Left renal cortex interstitium (tissue), 4 donors: ENCODE measurements at regions not wholly inside any gene's neighbourhood (a gene's known extent, or its start where the extent isn't known, plus 50 kb on each side); places are given as distances from the start of the nearest gene placed in this dataset.
"Not testable (repeated sequence)": the region's sequence is repeated elsewhere in the genome, so short reads cannot be mapped to it uniquely, and the experiment has no call there.

Experiments used
- DNase-seq, 4 donors: peaks; one replicate each; pipeline ENCODE4 v3.0.0-alpha.2; 2013; ENCODE audit warnings: low read depth in 4 of 4, low spot score in 2 of 4, missing footprints in 1 of 4

DNA sequence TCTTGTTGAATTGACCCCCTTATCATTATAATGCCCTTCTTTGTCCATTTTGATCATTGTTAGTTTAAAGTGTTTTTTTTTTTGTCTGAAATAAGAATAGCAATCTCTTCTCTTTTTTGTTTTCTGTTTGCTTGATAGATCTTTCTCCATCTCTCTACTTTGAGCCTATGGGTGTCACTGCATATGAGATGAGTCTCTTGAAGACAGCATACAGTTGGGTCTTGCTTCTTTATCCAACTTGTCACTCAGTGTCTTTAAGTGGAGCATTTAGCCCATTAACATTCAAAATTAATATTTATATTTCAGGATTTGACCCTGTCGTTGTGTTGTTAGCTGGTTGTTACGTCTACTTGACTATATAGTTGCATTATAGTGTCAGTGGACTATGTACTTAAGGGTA, 135.4 kb downstream of the HMHB1 start:
- no peak for DNase-seq

DNA sequence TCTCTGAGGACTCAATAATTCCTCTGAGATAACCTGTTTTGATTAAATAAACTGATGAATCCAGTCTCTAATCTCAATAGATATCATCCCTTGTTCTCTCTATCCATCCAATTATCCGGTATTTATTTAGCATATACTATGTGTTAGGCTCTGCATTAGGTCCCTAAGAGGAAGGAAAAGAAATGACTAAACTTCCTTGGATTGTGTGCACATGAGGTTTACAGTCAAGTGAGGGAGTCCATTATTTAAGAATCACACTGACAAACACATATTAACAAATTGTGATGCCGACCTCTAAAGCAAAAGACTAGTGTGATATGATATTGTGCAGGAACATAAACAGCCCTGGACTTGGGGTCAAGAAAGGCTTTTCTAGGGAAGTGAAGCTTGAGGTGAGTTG, 140.8 kb downstream of the HMHB1 start:
- DNase-seq = no peak

DNA sequence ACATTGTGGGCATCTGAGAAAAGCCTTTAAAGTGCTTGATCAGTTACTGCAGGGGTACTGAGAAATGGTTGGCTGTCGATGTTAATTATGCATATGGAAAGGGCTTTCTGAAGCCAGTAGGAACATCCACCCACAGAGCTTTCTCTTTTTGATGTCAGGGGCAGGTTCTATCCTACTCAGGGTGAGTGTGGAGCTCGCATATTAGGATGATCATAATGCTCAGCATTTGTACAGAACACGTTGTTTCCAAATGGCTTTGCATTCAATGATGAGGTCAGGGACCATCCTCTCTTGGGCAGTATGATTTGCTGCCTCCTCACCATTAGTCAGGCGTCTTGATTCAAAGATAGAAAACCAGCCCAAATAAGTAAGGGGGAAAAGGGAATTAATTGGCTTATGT, 141.9 kb downstream of the HMHB1 start:
- no peak for DNase-seq

DNA sequence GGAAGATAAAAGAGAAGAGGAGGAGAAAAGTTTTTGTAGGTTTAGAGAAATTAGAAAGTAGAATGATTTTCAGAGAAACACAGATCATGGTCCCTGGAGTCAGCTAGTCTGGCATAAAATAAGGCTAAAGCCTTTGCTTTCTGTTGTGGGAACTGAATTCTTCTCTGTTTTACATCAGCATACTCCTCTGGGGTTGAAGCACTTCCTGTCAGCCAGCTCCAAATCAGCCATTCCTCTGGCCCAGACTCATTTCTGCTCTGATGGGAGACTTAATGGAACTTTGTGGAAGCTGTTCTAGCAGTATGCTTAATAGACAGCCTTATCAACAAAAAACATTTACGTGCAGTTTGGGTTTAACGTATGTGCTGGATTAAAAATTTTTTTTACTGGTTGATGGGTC, 143.2 kb downstream of the HMHB1 start:
- DNase-seq = no peak

DNA sequence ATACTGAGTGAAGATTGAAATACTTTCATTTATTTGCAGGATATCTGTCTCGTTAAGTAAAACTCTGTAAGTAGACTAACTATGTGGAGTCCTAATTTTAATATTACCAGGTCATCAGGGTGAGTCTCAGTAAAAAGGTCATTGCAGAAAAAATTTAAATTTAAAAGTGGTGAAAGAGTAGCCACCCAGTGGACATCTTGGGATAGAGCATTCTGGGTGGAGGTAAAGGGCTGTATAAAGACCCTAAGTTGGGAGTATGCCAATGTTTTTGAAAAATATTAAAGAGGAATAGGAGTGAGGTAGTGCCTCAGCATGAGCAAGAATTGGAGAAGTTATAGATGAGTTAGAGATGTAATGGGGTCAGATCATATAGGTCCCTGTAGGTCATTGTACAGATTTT, 145.5 kb downstream of the HMHB1 start:
- no peak for DNase-seq

DNA sequence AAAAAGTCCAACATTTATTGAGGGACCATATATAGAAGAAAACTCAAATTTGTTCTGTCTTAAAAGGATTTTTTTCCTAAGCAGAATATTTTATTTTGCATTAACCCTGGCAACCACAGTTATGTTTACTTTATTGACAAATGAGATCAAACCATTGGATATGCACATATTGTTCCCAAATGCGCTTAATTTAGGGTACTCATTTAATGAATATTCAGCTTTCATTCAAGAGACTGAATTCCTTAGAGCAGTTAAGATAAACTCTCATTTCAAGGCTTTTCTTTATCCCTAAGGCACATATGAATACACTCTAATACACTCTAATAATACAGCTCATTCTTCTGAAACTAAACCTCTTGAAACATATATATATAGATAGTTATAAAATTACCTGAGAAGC, 150.2 kb downstream of the HMHB1 start:
- no peak for DNase-seq

DNA sequence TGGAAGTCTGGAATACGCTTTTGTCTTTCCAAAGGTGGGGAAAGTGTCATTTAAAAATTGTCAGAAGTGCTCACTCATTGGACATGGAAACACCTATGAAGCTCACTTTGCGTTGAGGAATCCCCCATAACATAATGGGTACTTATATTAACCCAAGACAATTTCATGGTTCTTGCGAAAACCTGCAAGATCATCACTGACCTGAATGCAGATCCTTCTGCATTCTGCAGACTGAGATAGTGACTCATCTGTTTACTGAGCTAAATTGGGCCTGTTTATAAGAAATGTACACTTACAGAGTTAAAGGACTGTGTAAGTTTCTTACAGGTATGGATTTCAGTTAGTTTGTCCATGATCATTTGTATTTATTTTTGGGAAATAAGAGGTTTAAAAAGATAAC, 153.0 kb downstream of the HMHB1 start:
- DNase-seq = no peak

DNA sequence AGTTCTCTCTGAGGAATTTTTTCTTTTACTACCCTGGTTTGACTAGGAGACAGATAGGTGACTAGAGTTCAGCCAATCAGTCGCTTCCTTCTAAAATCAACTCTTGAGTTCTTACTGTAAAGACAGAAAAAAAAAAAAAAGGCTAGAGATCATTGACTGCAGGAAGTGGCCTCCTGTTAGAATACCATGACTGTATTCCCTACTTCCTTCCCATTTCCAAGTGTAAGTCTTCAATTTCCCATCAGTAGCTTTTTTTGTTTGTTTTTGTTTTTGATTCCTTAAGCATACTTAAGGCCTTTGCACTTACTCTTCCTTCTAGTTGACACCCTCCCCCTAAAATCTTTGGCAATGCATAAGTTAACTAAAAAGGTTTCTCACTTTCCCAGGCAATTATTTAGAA, 154.3 kb downstream of the HMHB1 start:
- DNase-seq = no peak

DNA sequence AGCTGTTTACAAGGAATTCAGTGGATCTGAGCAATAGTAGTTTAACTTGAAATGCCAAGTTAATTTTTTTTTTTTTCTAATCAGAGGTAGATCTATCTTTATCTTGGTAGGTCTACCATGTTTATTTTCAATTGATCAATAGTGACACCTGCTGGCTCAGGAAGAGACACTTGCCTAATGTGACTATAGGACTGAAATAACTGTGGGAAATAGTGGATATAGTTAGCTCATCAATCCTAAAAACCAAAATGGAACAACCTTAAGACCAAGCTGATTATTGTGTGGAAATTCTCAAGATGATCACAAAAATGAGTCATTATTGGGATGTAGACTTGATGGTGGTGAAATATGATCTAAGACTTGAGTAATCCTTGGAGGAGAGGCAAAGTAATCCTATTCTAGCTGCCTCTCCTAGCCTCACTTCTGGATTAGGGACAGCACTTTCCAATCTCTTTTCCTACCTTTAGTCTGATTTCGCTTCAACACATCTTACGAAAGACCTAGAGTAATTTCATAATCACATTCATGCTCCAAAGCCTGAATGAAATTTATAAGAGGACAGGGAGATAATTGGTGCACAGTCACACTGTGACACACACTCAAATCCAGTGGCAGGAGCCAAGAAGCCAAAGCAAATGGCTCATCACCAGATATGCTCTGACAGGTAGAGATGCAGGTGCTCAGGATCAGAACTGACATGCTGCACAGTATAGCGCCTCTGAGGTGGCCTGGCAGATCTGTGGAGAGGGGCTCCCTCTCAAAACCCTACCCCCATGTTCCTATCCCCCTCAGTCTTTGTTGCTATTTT, 156.3 kb downstream of the HMHB1 start:
- DNase-seq = peak in 1 of 4 donors; percentile 16

DNA sequence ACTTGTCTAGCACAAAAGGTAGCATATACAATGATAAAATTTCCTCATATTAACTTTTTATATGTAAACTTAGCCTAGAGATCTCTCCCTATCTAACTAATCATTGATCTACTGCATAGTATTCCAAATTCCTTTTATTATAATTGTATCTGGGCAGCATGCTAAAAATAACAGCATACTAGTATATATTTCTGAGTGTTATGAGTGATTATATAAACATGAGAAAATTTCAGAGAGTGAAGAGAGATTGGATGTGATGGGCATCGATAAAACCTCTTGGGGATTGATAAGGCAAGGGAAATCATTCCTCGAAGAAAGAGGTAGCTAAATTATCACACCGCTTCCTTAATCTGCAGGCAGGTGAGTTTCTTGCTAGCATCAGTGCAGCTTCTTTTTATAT, 158.2 kb downstream of the HMHB1 start:
- no peak for DNase-seq

DNA sequence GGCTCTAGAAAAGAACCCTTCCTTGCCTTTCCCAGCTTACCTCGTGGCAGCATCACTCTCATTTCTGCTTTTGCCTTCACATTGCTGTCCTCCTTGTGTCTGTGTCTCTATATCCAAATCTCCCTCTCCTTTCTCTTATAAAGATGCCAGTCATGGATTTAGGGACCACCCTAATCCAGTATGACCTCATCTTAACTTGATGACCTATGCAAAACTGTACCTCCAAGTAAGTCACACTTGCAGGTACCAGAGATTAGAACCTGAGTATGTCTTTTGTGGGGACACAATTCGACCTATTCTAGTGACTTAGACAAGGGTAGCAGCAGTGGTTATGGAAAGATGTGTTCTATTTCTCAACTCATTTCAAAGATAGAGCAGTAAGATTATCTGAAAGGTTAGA, 160.1 kb downstream of the HMHB1 start:
- no peak for DNase-seq

DNA sequence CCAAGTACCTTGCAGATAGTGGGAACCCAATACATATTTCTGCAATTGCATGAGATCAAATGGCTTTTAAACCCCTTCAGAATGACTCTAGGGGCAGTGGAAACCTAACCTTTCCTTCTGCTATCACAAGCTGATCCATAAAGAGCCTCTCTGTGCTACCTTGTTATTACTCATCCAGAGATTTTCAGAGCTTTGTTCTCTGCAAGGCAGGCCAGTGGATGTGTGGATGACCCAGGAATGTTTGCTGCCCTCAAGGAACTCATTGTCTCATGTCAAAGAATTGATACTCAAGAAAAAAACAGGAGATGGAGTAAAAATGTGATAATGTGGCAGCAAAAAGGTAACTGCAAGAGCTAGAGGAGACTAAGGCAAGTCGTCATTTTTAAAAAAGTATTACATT, 164.1 kb downstream of the HMHB1 start:
- DNase-seq = no peak

DNA sequence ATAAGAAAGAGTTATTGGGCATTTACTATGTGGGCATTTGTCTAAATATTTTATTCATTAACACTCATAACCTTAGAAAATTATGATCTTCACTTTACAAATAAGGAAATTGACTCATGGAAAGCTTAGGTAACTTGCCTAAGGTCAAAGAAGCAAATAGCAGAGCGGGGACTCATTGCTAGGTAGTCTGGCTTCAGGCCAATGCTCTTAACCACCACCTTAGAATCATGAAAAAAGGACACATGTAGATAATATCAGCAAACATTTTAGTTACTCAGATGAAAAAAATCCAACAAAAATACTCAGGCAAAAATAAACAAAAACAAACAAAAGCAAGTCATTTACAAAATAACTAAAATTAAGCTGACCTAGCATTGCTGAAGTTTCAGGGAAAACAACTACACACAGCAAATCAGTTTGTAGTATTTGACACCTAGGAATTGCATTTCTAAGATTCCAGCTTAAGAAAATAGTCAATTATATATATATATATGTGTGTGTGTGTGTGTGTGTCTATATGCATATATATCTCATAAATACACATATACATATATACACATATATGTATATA, 166.0 kb downstream of the HMHB1 start:
- no peak for DNase-seq

DNA sequence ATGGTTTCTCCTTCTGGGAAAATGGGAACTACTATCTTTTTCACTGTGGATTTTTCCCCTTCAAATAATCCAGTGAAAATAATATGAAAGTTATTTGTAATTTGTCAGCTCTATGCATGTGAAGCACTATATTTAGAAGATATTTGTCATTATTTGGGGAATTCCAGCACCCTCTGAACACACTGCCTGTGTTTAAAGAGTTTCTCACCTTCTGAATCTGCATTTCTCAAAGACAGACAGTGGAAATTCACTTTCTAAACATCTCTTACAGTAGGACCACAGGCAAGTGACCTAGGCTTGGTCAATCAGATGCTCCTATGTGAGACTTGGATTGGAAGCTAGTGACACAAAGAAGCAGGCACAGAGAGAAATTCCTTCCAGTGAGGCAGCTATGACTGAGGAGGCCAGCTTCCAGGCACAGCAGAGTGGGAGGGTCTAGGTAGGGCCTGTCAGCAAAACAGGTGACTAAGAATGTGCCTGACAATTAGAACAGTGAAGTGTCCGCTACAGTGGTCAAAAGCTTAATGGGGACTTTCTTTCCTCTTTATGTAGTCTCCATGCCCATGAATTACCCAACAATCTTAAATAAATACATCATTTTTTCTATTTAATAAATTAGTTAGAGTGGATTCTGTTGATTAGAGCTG, 167.2 kb downstream of the HMHB1 start:
- no peak for DNase-seq

DNA sequence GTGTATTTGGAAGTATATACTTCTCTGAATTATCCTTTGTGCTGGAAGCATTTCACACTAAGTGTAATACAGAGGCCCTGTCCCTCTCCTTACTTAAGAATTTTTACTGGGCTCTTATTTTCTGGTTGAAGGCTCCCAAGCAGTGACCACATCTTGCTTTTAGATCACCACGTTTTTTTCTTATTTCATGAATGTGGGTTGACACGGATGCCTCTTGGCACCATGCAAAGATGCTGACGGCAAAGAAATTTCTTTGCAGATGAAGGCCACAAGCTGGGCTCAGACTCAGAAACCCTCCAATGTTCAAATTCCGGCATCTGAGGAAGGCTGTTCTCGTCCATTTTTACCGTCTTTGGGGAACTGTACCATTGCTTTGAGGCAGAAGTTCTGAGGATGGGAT, 168.5 kb downstream of the HMHB1 start:
- no peak for DNase-seq

DNA sequence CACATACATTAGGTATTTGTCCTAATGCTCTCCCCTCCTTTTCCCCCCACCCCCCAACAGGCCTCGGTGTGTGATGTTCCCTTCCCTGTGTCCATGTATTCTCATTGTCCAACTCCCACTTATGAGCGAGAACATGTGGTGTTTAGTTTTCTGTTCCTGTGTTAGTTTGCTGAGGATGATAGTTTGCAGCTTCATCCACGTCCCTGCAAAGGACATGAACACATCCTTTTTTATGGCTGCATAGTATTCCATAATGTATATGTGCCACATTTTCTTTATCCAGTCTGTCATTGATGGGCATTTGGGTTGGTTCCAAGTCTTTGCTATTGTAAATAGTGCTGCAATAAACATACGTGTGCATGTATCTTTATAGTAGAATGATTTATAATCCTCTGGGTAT, 171.0 kb downstream of the HMHB1 start:
- DNase-seq = not testable (repeated sequence)

DNA sequence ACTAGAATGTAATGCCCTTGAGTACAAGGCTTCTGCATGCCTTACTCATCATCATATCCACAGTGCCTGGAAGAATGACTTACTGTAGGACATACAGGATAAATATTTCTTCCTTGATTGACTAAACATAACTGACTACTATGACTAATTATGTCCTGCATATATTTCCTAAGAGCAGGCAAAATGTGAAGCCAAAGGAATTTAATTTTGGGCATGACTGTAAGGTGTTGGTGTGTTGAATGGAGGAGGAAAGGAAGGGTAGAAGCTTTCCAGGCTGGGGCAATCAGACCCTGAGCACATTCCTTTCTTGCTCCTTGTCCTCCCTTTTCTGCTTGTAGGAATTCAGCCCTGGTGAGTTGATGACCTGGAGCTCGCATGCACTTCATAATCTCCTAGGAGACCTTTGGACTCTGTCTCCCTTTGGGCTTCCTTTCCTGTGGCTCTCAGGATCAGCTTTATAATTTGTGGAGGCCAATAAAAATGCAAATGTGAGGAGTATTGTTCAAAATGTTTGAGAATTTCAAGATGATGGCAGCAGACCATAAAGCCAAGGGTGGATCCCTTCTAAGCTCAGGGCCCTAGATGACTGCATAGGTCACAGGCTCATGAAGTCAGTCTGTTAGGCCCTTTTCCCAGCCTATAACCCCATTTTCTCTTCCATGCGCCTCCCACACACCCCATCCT, 174.0 kb downstream of the HMHB1 start:
- no peak for DNase-seq

DNA sequence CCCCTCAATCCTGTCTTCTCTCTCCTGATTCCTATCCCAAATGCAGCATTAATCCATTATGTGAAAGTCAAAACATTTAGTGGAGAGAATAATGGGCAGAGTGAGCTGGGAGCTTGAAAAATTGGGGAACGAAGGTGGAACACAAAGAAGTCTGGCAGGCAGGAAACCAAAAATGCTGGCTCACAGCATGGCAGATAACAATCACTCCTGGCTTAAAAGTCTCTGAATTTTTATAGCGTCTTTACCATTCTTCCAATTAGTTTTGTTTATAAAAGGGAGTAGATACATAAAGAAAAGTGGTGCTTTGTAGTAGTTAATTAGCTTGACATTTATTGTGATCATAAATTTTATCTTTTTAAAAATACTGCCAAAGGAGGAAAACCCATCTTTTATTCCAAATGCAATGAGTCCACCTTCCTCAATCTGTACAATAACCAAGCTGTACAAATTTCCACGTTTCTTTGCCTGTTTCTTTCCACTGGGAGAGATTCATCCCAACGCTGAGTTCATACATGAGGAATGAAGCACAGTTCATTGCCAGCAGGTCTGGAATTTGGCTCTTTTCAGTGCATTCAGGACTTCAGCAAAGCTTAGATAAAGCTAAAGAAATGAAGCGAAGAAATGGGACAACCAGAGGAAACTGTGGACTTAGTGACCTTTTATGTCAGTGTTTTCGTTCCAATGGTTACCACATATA, 174.7 kb downstream of the HMHB1 start:
- DNase-seq = no peak

DNA sequence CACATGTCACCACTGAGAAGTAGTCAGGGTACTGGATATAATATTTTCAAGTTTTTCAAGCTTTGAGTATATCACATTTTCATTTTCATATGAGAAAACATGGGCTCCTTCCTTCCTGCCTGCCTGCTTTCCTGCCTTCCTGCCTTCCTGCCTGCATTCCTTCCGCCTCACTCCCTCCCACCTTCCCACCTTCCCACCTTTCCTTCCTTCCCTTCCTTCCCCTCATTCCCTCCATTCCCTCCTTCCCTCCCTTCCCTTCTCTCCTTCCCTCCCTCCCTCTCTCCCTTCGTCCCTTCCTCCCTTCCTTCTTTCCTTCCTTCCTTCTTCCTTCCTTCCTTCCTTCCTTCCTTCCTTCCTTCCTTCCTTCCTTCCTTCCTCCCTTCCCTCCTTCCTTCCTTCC, 175.3 kb downstream of the HMHB1 start:
- no peak for DNase-seq

DNA sequence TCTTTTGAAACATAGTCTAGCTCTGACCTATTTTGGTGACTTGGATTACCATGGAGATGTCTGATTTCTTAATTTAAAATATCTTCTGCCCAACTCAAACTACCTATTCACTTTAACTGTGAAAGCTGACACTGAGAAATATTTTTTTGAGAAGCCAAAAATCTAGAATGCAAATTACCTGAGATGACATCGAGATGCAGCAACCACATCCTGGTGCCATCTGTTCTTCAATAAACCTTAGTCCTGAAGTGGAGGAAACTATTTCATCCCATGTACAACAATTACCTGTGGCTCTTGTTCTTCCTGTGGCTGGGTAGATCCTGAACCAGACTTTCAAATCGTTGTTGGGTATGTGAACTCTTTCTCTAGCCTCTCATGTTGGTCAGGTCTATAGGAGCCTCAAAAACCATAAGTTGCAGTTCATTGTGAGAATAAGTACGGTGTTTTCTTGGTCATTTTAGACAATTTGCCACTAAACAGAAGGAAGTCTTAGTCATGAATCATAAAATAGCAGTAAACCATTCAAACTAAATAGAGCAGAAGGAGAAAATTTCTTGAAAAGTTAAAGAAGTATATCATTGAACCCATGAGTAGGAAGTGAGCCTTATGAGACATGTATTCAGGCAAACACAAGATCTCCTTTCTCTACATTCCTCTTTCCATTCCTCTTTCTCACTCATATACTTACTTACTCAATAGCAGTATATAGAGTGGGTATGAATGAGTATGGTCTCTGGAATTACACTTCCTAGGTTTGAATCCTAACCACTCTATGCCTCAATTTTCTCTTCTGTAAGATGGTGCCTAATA, 176.0 kb downstream of the HMHB1 start:
- no peak for DNase-seq
